Testis (tissue), 2 donors: ENCODE measurements at regions not wholly inside any gene's neighbourhood (a gene's known extent, or its start where the extent isn't known, plus 50 kb on each side); places are given as distances from the start of the nearest gene placed in this dataset.

Experiments used
- DNase-seq: peaks from one replicate; pipeline ENCODE4 v3.0.0-alpha.2; 2019
- H3K27ac ChIP-seq, 2 donors: fragments of 200-600 bp; sonication (generic); one replicate each; pipeline ENCODE4 v1.5.1; 2019
- H3K27me3 ChIP-seq: fragments of 200-600 bp; sonication (generic); one replicate; pipeline ENCODE4 v1.5.1; 2019
- H3K36me3 ChIP-seq: fragments of 200-600 bp; sonication (generic); one replicate; pipeline ENCODE4 v1.5.1; 2017; ENCODE audit warnings: low read depth; ENCODE audit errors: missing control alignments
- H3K4me1 ChIP-seq: fragments of 200-600 bp; sonication (generic); one replicate; pipeline ENCODE4 v1.5.1; 2019
- H3K4me3 ChIP-seq, 2 donors: fragments of 200-600 bp; sonication (generic); one replicate each; pipeline ENCODE4 v1.5.1; 2017 to 2019
- H3K9me3 ChIP-seq: fragments of 200-600 bp; sonication (generic); one replicate; pipeline ENCODE4 v1.5.1; 2017
- POLR2A ChIP-seq: fragments of 450-650 bp; IDR thresholded peaks from one replicate; pipeline ENCODE4 v1.6.1; 2017; ENCODE audit warnings: antibody characterized with exemption, mild to moderate bottlenecking, moderate library complexity
- WGBS, 2 donors: methylation state at CpG; one replicate each; pipeline ENCODE4 v1.1.5; 2018; 5-methylcytosine and 5-hydroxymethylcytosine counted together
- intact Hi-C: fragments of 100-400 bp; cut with DNase I; formaldehyde crosslinking; loops from one replicate; pipeline ENCODE4 v1.15.1; 2023; ENCODE audit warnings: low total_unique reads
- TF ChIP-seq, protein P1 (sequence below), 3 experiments: fragments of 450-650 bp in 2 of 3; fragments of 200-600 bp in 1 of 3; sonication (generic) in 1 of 3; IDR thresholded peaks; one replicate each; pipeline ENCODE4 v1.5.1; 2016 to 2019; ENCODE audit warnings: antibody characterized with exemption in 3 of 3, mild to moderate bottlenecking in 2 of 3, moderate library complexity in 1 of 3

- no peaks in the 10 kb centered on the region for H3K36me3 ChIP-seq
- no peaks in the 10 kb centered on the region for H3K4me1 ChIP-seq
- intact Hi-C loops = no loop called here
- 90 to 94% methylated on average over 2 of the region's 2 CpGs for WGBS, 2 donors
- TF ChIP-seq, protein P1, sequence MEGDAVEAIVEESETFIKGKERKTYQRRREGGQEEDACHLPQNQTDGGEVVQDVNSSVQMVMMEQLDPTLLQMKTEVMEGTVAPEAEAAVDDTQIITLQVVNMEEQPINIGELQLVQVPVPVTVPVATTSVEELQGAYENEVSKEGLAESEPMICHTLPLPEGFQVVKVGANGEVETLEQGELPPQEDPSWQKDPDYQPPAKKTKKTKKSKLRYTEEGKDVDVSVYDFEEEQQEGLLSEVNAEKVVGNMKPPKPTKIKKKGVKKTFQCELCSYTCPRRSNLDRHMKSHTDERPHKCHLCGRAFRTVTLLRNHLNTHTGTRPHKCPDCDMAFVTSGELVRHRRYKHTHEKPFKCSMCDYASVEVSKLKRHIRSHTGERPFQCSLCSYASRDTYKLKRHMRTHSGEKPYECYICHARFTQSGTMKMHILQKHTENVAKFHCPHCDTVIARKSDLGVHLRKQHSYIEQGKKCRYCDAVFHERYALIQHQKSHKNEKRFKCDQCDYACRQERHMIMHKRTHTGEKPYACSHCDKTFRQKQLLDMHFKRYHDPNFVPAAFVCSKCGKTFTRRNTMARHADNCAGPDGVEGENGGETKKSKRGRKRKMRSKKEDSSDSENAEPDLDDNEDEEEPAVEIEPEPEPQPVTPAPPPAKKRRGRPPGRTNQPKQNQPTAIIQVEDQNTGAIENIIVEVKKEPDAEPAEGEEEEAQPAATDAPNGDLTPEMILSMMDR (IDR thresholded peaks at IDR 0.05) = no peak
- TF ChIP-seq POLR2A = no peak
- no peak for DNase-seq
- H3K9me3 ChIP-seq = no peaks in the 10 kb centered on the region
- no peak overlapping the region for H3K27ac ChIP-seq
- no peaks in the 10 kb centered on the region for H3K27me3 ChIP-seq
- H3K4me3 ChIP-seq = no peak overlapping the region
These were observed 503.9 kb downstream of the EPHA7 start for GRCh38 chr6:92915466-92915865.

DNA sequence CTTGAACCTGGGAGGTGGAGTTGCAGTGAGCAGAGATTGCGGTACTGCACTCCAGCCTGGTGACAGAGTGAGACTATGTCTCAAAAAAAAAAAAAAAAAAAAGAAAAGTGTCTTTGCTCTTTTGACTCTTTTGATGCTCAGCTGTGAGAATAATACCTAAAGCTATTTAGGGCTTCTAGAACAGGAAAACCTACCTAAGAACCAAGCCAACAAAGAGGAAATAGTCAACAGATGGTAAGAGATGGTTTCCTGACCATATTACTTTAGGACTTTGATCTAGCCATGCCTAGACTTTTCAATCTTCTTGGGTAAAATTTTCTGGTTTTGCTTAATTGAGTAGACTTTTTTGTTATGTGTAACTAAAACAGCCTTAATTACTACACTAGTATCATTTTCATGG lies 508.1 kb downstream of the EPHA7 start:
- no peaks in the 10 kb centered on the region for H3K4me1 ChIP-seq

GRCh38 chr6:92910646-92911045 lies 508.7 kb downstream of the EPHA7 start:
- intact Hi-C loops = no loop called here
- no peaks in the 10 kb centered on the region for H3K9me3 ChIP-seq
- H3K4me3 ChIP-seq = no peak overlapping the region
- no peak for TF ChIP-seq POLR2A
- TF ChIP-seq, protein P1 (IDR thresholded peaks at IDR 0.05) = no peak
- no peak overlapping the region for H3K27ac ChIP-seq
- no peaks in the 10 kb centered on the region for H3K4me1 ChIP-seq
- H3K36me3 ChIP-seq = no peaks in the 10 kb centered on the region
- WGBS, 2 donors = 78 to 92% methylated on average over 1 of the region's 1 CpG
- no peak for DNase-seq
- H3K27me3 ChIP-seq = no peaks in the 10 kb centered on the region

More for the DNA sequence above, 508.1 kb downstream of the EPHA7 start:
- H3K27me3 ChIP-seq = no peaks in the 10 kb centered on the region
- DNase-seq = no peak
- no peak overlapping the region for H3K27ac ChIP-seq
- 90 to 92% methylated on average over 1 of the region's 1 CpG for WGBS, 2 donors
- TF ChIP-seq, protein P1 (IDR thresholded peaks at IDR 0.05) = no peak
- no peak for TF ChIP-seq POLR2A
- H3K9me3 ChIP-seq = no peaks in the 10 kb centered on the region
- intact Hi-C loops = no loop called here
- H3K36me3 ChIP-seq = no peaks in the 10 kb centered on the region
- H3K4me3 ChIP-seq = no peak overlapping the region

DNA sequence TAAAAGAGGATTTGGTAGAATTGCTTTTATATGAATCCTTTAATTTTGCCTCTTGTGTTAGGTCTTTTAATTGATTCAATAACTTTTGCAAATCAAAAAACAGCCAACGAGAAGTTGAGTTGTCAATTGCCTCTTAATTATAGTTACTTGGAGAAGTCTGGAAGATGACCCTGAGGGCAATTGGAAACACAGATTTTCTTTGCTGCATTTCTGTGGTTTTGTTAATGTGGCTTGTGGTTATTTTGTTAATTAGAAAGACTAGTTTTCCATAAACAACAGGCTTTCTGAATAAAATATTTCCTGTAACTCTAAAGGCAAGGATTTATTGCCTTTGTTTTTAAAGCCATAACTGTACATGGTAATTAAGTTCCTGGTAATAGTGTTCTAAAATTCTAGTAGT lies 513.0 kb downstream of the EPHA7 start:
- TF ChIP-seq, protein P1 (IDR thresholded peaks at IDR 0.05) = no peak
- TF ChIP-seq POLR2A = no peak
- H3K4me1 ChIP-seq = no peaks in the 10 kb centered on the region
- intact Hi-C loops = no loop called here
- WGBS, 2 donors = 53 to 56% methylated on average over 1 of the region's 1 CpG
- no peaks in the 10 kb centered on the region for H3K27me3 ChIP-seq
- no peaks in the 10 kb centered on the region for H3K36me3 ChIP-seq
- no peak overlapping the region for H3K4me3 ChIP-seq
- no peaks in the 10 kb centered on the region for H3K9me3 ChIP-seq
- no peak for DNase-seq
- no peak overlapping the region for H3K27ac ChIP-seq

- DNase-seq = no peak
- no peaks in the 10 kb centered on the region for H3K9me3 ChIP-seq
- TF ChIP-seq, protein P1 (IDR thresholded peaks at IDR 0.05) = no peak
- no peak for TF ChIP-seq POLR2A
- no peaks in the 10 kb centered on the region for H3K36me3 ChIP-seq
- no peak overlapping the region for H3K27ac ChIP-seq
- no peak overlapping the region for H3K4me3 ChIP-seq
- H3K4me1 ChIP-seq = no peaks in the 10 kb centered on the region
- WGBS, 2 donors = 59 to 68% methylated on average over 3 of the region's 3 CpGs
- H3K27me3 ChIP-seq = no peaks in the 10 kb centered on the region
- intact Hi-C loops = no loop called here
These were observed 525.6 kb downstream of the EPHA7 start for GRCh38 chr6:92893741-92894140.
